Testis (tissue), 2 donors: ENCODE measurements at regions not wholly inside any gene's neighbourhood (a gene's known extent, or its start where the extent isn't known, plus 50 kb on each side); places are given as distances from the start of the nearest gene placed in this dataset.
"Not testable (repeated sequence)": the region's sequence is repeated elsewhere in the genome, so short reads cannot be mapped to it uniquely, and the experiment has no call there.

Source experiments
- DNase-seq: peaks from one replicate; pipeline ENCODE4 v3.0.0-alpha.2; 2019
- H3K27ac ChIP-seq, 2 donors: fragments of 200-600 bp; sonication (generic); one replicate each; pipeline ENCODE4 v1.5.1; 2019
- H3K27me3 ChIP-seq: fragments of 200-600 bp; sonication (generic); one replicate; pipeline ENCODE4 v1.5.1; 2019
- H3K36me3 ChIP-seq: fragments of 200-600 bp; sonication (generic); one replicate; pipeline ENCODE4 v1.5.1; 2017; ENCODE audit warnings: low read depth; ENCODE audit errors: missing control alignments
- H3K4me1 ChIP-seq: fragments of 200-600 bp; sonication (generic); one replicate; pipeline ENCODE4 v1.5.1; 2019
- H3K4me3 ChIP-seq, 2 donors: fragments of 200-600 bp; sonication (generic); one replicate each; pipeline ENCODE4 v1.5.1; 2017 to 2019
- H3K9me3 ChIP-seq: fragments of 200-600 bp; sonication (generic); one replicate; pipeline ENCODE4 v1.5.1; 2017
- POLR2A ChIP-seq: fragments of 450-650 bp; IDR thresholded peaks from one replicate; pipeline ENCODE4 v1.6.1; 2017; ENCODE audit warnings: antibody characterized with exemption, mild to moderate bottlenecking, moderate library complexity
- WGBS, 2 donors: methylation state at CpG; one replicate each; pipeline ENCODE4 v1.1.5; 2018; 5-methylcytosine and 5-hydroxymethylcytosine counted together
- intact Hi-C: fragments of 100-400 bp; cut with DNase I; formaldehyde crosslinking; loops from one replicate; pipeline ENCODE4 v1.15.1; 2023; ENCODE audit warnings: low total_unique reads
- TF ChIP-seq, protein P1 (sequence below), 3 experiments: fragments of 450-650 bp in 2 of 3; fragments of 200-600 bp in 1 of 3; sonication (generic) in 1 of 3; IDR thresholded peaks; one replicate each; pipeline ENCODE4 v1.5.1; 2016 to 2019; ENCODE audit warnings: antibody characterized with exemption in 3 of 3, mild to moderate bottlenecking in 2 of 3, moderate library complexity in 1 of 3

DNA sequence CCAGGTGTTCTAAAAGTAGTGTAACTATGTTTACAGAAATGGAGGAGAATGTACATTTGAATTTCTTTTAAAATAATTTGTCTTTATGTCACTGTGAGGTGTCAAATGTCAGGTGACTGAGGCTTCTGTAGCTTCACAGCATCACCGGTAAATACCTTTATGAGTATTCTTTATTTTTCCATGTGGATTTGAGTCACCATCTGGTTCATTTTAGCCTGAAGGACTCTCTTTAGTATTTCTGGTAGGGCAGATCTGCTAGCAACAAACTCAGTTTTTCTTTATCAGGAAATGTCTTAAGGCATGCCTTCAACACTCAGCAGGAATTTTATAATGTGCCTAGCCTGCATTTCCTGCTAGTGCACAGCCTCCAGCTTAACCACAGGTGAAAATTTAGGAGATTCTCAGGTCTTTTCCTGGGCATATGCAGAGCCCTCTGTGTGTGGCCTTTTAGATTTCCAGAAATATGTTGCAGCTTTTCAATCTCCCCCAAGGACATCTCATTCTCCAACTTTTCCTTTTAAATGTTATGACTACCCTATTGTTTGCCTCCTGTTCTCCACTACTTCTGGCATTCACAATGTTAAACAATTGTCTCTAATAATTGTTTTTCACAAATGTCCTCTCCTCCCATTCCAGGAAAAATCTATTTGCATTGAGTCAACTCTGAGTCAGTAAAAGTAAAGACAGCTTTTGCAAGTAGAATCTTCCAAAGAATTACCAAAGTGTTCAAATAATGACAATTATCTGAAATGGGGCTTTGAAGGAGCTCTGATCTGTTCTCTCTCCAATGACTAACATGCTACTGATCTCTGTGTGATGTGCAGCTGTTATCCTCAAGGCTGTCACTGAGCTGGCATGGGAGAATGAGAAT lies 239.4 kb upstream of the CPHXL start:
- Histone ChIP-seq H3K9me3 (no peaks in the 10 kb centered on the region), H3K27me3 (no peaks in the 10 kb centered on the region), H3K27ac (no peak overlapping the region), H3K4me1 (no peaks in the 10 kb centered on the region), H3K36me3 (no peaks in the 10 kb centered on the region), H3K4me3 (no peak overlapping the region)
- intact Hi-C loops, result no loop called here
- TF ChIP-seq, protein P1, sequence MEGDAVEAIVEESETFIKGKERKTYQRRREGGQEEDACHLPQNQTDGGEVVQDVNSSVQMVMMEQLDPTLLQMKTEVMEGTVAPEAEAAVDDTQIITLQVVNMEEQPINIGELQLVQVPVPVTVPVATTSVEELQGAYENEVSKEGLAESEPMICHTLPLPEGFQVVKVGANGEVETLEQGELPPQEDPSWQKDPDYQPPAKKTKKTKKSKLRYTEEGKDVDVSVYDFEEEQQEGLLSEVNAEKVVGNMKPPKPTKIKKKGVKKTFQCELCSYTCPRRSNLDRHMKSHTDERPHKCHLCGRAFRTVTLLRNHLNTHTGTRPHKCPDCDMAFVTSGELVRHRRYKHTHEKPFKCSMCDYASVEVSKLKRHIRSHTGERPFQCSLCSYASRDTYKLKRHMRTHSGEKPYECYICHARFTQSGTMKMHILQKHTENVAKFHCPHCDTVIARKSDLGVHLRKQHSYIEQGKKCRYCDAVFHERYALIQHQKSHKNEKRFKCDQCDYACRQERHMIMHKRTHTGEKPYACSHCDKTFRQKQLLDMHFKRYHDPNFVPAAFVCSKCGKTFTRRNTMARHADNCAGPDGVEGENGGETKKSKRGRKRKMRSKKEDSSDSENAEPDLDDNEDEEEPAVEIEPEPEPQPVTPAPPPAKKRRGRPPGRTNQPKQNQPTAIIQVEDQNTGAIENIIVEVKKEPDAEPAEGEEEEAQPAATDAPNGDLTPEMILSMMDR (IDR thresholded peaks at IDR 0.05), result no peak
- no peak for TF ChIP-seq POLR2A
- WGBS, 2 donors, result 48 to 67% methylated on average over 1 of the region's 1 CpG
- no peak for DNase-seq

DNA sequence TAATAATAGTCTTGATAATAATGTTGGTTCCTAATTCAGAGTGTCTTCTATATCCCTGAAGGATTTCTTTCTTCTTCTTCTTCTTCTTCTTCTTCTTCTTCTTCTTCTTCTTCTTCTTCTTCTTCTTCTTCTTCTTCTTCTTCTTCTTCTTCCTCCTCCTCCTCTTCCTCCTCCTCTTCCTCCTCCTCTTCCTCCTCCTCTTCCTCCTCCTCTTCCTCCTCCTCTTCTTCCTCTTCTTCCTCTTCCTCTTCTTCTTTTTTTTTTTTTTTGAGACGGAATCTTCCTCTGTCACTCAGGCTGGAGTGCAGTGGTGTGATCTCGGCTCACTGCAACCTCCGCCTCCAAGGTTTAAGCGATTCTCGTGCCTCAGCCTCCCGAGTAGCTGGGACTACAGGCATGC lies 242.8 kb upstream of the CPHXL start:
- intact Hi-C loops, DNase-seq, H3K4me1 ChIP-seq, H3K4me3 ChIP-seq, H3K27ac ChIP-seq, H3K36me3 ChIP-seq, H3K27me3 ChIP-seq, H3K9me3 ChIP-seq: not testable (repeated sequence)
- WGBS, 2 donors, result 94 to 96% methylated on average over 6 of the region's 6 CpGs

DNA sequence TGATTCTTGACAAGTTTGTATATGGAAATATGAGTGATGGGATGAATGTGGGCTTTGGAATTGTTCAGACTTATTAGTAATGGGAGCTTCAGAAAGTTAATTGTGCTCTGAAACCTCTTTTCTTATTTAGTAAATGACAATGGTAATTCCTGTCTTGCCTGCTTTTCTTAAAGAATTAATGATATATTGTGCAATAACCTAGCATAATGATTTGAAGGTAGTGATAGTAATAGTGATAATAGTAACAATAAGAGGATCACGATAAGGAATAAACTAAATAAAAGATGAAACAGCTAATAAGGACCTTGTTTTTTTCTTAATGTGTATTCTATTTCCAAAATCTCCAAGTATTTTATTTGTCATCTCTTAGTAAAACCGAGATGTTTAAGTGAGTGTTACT lies 245.0 kb upstream of the CPHXL start:
- H3K4me1 ChIP-seq, result no peaks in the 10 kb centered on the region
- no peak overlapping the region for H3K4me3 ChIP-seq
- intact Hi-C loops, result no loop called here
- TF ChIP-seq, protein P1 (IDR thresholded peaks at IDR 0.05), result no peak
- no peak for TF ChIP-seq POLR2A
- no peaks in the 10 kb centered on the region for H3K27me3 ChIP-seq
- no peaks in the 10 kb centered on the region for H3K36me3 ChIP-seq
- H3K27ac ChIP-seq, result no peak overlapping the region
- no peaks in the 10 kb centered on the region for H3K9me3 ChIP-seq
- WGBS, 2 donors, result 80 to 86% methylated on average over 2 of the region's 2 CpGs
- DNase-seq, result no peak

DNA sequence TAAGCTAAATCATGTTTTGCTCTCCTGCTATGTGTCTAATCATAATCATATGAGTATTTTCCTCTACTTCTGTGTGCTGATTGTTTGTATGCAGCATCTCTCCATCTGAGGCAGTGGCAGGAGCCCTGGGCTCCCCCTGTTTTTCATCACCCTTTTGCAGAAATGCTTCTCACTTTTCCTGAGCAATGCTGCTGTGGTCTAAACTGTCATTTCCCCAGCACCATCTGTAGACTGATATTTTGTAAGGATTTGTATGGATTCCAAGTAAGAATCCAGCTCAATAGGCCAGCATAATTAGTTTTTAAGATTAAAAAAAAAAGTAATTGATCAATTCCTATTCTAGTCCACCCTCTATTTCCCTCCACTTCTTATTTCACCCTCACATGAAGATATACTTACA lies 257.0 kb upstream of the CPHXL start:
- Histone ChIP-seq H3K4me1 (no peaks in the 10 kb centered on the region), H3K27me3 (no peaks in the 10 kb centered on the region), H3K9me3 (no peaks in the 10 kb centered on the region), H3K27ac (no peak overlapping the region), H3K36me3 (no peaks in the 10 kb centered on the region), H3K4me3 (no peak overlapping the region)
- intact Hi-C loops, result no loop called here
- TF ChIP-seq POLR2A, result no peak
- TF ChIP-seq, protein P1 (IDR thresholded peaks at IDR 0.05), result no peak
- DNase-seq, result no peak

DNA sequence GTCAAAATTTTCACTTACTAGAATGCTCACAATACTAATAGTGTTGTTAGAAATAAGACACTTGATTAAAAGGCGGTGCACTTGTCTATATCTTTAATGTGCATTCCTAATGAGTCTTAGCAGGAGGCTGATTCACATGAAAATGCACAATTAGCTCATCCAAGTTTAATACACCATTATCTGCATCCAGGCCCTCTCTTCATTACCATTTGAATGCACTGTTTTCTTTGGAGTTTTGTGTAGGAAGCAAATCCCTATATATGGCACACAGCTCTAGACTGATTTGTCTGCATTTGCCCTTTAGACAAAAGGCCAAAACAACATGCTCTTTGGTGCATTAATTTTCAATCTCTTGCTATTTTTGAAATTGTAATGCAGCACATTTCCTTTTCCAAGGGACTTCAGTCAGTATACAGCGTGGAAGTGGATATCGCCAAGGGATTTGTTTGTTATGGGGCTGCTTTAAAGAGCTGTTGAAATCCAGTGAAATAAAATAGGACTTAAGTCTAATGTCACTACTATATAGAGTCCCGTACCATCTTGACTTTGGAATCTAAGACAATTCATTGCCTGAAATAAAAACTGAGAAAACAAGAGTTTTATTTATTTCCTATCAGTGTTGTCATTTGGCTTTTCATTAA lies 257.6 kb upstream of the CPHXL start:
- no peak for DNase-seq
- no peaks in the 10 kb centered on the region for H3K27me3 ChIP-seq
- intact Hi-C loops, result no loop called here
- H3K9me3 ChIP-seq, result no peaks in the 10 kb centered on the region
- no peak overlapping the region for H3K27ac ChIP-seq
- no peak for TF ChIP-seq POLR2A
- TF ChIP-seq, protein P1 (IDR thresholded peaks at IDR 0.05), result no peak
- H3K4me1 ChIP-seq, result no peaks in the 10 kb centered on the region
- WGBS, 2 donors, result 82 to 86% methylated on average over 4 of the region's 4 CpGs
- H3K36me3 ChIP-seq, result no peaks in the 10 kb centered on the region
- no peak overlapping the region for H3K4me3 ChIP-seq
